Tibial nerve (tissue), 4 donors: ENCODE measurements at regions not wholly inside any gene's neighbourhood (a gene's known extent, or its start where the extent isn't known, plus 50 kb on each side); places are given as distances from the start of the nearest gene placed in this dataset.

Experiments used
- DNase-seq, 2 donors: peaks; one replicate each; pipeline ENCODE4 v3.0.0-alpha.2; 2019; ENCODE audit warnings: low spot score in 2 of 2
- H3K27ac ChIP-seq, 4 donors: fragments of 200-600 bp; sonication (generic) in 3 of 4; one replicate each; pipeline ENCODE4 v1.5.1; 2017 to 2019; ENCODE audit warnings: mild to moderate bottlenecking in 1 of 4
- H3K27me3 ChIP-seq, 2 donors: fragments of 200-600 bp; sonication (generic) in 1 of 2; one replicate each; pipeline versions ENCODE4 v1.5.1 to v1.6.0; 2017 to 2019
- H3K36me3 ChIP-seq, 3 donors: fragments of 200-600 bp; sonication (generic); one replicate each; pipeline ENCODE4 v1.5.1; 2018 to 2019
- H3K4me1 ChIP-seq, 4 donors: fragments of 200-600 bp; sonication (generic) in 3 of 4; one replicate each; pipeline ENCODE4 v1.5.1; 2017 to 2019
- H3K4me3 ChIP-seq, 4 donors: fragments of 200-600 bp; sonication (generic) in 3 of 4; one replicate each; pipeline ENCODE4 v1.5.1; 2017 to 2019; ENCODE audit warnings: mild to moderate bottlenecking in 1 of 4, moderate library complexity in 1 of 4
- H3K9me3 ChIP-seq, 4 donors: fragments of 200-600 bp; sonication (generic) in 3 of 4; one replicate each; pipeline ENCODE4 v1.5.1; 2017 to 2019
- EP300 ChIP-seq, 2 donors: sonication (generic); formaldehyde crosslinking; IDR thresholded peaks; one replicate each; pipeline ENCODE4 v1.6.1; 2017; ENCODE audit warnings: antibody characterized with exemption in 2 of 2, mild to moderate bottlenecking in 1 of 2
- POLR2A ChIP-seq, 2 donors: fragments of 450-650 bp; IDR thresholded peaks; one replicate each; pipeline ENCODE4 v1.6.1; 2017; ENCODE audit warnings: antibody characterized with exemption in 2 of 2, mild to moderate bottlenecking in 2 of 2, moderate library complexity in 2 of 2
- WGBS, 2 donors: methylation state at CpG; one replicate each; pipeline ENCODE4 v1.1.5; 2018; 5-methylcytosine and 5-hydroxymethylcytosine counted together
- TF ChIP-seq, protein P1 (sequence below), 5 experiments: fragments of 200-600 bp in 3 of 5; fragments of 450-650 bp in 2 of 5; sonication (generic) in 3 of 5; IDR thresholded peaks; one replicate each; pipeline ENCODE4 v1.5.1; 2016 to 2019; ENCODE audit warnings: antibody characterized with exemption in 5 of 5, mild to moderate bottlenecking in 3 of 5, moderate library complexity in 2 of 5

DNA sequence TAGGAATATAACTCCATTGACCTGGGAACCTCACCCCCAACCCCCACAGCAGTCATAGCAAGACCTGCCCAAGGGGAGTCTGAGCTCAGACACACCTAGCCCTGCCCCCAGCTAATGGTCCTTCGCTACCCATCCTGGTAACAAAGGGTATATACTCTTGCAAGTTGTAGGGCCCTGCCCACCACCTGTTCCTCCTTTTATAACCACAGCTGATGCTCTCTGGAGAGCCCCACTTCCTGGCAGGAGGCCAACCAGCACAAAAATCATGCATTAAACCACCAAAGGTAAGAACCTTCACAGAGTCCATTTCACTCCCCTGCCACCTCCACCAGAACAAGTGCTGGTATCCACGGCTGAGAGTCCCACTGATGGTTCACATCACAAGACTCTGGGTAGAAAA lies 1195.3 kb upstream of the SEMA6A start:
- H3K27me3 ChIP-seq: no peaks in the 10 kb centered on the region
- DNase-seq: no peak
- H3K4me3 ChIP-seq: no peak overlapping the region
- 88 to 94% methylated on average over 2 of the region's 2 CpGs for WGBS, 2 donors
- H3K36me3 ChIP-seq: no peaks in the 10 kb centered on the region
- no peaks in the 10 kb centered on the region for H3K4me1 ChIP-seq
- H3K9me3 ChIP-seq: peaks cover 0 to 16% (median 3%) of the 10 kb centered on the region in 4 donors
- no peak for TF ChIP-seq EP300 (IDR thresholded peaks at IDR 0.05)
- TF ChIP-seq, protein P1, sequence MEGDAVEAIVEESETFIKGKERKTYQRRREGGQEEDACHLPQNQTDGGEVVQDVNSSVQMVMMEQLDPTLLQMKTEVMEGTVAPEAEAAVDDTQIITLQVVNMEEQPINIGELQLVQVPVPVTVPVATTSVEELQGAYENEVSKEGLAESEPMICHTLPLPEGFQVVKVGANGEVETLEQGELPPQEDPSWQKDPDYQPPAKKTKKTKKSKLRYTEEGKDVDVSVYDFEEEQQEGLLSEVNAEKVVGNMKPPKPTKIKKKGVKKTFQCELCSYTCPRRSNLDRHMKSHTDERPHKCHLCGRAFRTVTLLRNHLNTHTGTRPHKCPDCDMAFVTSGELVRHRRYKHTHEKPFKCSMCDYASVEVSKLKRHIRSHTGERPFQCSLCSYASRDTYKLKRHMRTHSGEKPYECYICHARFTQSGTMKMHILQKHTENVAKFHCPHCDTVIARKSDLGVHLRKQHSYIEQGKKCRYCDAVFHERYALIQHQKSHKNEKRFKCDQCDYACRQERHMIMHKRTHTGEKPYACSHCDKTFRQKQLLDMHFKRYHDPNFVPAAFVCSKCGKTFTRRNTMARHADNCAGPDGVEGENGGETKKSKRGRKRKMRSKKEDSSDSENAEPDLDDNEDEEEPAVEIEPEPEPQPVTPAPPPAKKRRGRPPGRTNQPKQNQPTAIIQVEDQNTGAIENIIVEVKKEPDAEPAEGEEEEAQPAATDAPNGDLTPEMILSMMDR (IDR thresholded peaks at IDR 0.05): no peak
- no peak for TF ChIP-seq POLR2A (IDR thresholded peaks at IDR 0.05)
- no peak overlapping the region for H3K27ac ChIP-seq

GRCh38 chr5:117763271-117763670 lies 1188.6 kb upstream of the SEMA6A start:
- no peaks in the 10 kb centered on the region for H3K36me3 ChIP-seq
- H3K4me3 ChIP-seq: no peak overlapping the region
- TF ChIP-seq POLR2A (IDR thresholded peaks at IDR 0.05) (no peak), EP300 (IDR thresholded peaks at IDR 0.05) (no peak)
- TF ChIP-seq, protein P1 (IDR thresholded peaks at IDR 0.05): no peak
- no peaks in the 10 kb centered on the region for H3K27me3 ChIP-seq
- WGBS, 2 donors: 55% methylated on average over 3 of the region's 3 CpGs
- H3K27ac ChIP-seq: no peak overlapping the region
- H3K4me1 ChIP-seq: peaks cover 0 to 3% (median 0%) of the 10 kb centered on the region in 4 donors
- H3K9me3 ChIP-seq: no peaks in the 10 kb centered on the region
- no peak for DNase-seq

DNA sequence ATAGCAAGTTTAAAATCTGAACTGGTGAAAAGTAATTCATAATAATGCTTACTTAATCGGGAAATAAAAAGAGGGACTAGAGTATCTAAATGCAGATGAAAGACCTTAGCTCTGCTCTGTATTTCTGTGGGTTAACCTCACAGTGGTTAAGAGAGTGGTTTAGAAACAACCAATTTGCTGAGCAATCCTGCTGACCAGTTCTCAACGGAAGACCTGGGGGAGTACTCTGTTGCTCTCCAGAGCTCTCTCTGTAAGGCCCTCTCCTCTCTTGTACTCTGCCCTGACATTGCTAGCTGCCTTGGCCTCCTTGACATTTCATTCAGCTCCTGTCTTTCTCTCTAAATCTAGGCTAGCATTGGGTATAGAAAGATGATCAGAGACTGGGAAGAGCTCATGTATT lies 1186.6 kb upstream of the SEMA6A start:
- no peak overlapping the region for H3K27ac ChIP-seq
- no peaks in the 10 kb centered on the region for H3K9me3 ChIP-seq

GRCh38 chr5:117759849-117760499 lies 1185.4 kb upstream of the SEMA6A start:
- Histone ChIP-seq H3K27me3 (no peaks in the 10 kb centered on the region), H3K9me3 (no peaks in the 10 kb centered on the region), H3K4me3 (no peak overlapping the region), H3K36me3 (no peaks in the 10 kb centered on the region), H3K4me1 (peaks cover 0 to 3% (median 0%) of the 10 kb centered on the region in 4 donors), H3K27ac (no peak overlapping the region)
- DNase-seq: no peak
- 57% methylated on average over 4 of the region's 4 CpGs for WGBS, 2 donors
- TF ChIP-seq, protein P1 (IDR thresholded peaks at IDR 0.05): no peak
- TF ChIP-seq EP300 (IDR thresholded peaks at IDR 0.05) (no peak), POLR2A (IDR thresholded peaks at IDR 0.05) (no peak)

More for the DNA sequence above, 1186.6 kb upstream of the SEMA6A start:
- WGBS, 2 donors: 46 to 67% methylated on average over 2 of the region's 2 CpGs
- TF ChIP-seq POLR2A (IDR thresholded peaks at IDR 0.05) (no peak), EP300 (IDR thresholded peaks at IDR 0.05) (no peak)
- TF ChIP-seq, protein P1 (IDR thresholded peaks at IDR 0.05): no peak
- Histone ChIP-seq H3K36me3 (no peaks in the 10 kb centered on the region), H3K4me1 (peaks cover 0 to 3% (median 0%) of the 10 kb centered on the region in 4 donors), H3K27me3 (no peaks in the 10 kb centered on the region), H3K4me3 (no peak overlapping the region)
- no peak for DNase-seq

GRCh38 chr5:117752403-117752802 lies 1177.8 kb upstream of the SEMA6A start:
- Histone ChIP-seq H3K27ac (no peak overlapping the region), H3K36me3 (no peaks in the 10 kb centered on the region), H3K9me3 (no peaks in the 10 kb centered on the region), H3K4me1 (no peaks in the 10 kb centered on the region), H3K27me3 (no peaks in the 10 kb centered on the region), H3K4me3 (no peak overlapping the region)
- DNase-seq: no peak
- WGBS, 2 donors: 89 to 92% methylated on average over 2 of the region's 2 CpGs
- TF ChIP-seq EP300 (IDR thresholded peaks at IDR 0.05) (no peak), POLR2A (IDR thresholded peaks at IDR 0.05) (no peak)
- TF ChIP-seq, protein P1 (IDR thresholded peaks at IDR 0.05): no peak
